GM12878 (cell line): ENCODE measurements at regions not wholly inside any gene's neighbourhood (a gene's known extent, or its start where the extent isn't known, plus 50 kb on each side); places are given as distances from the start of the nearest gene placed in this dataset.

Experiments
- CTCF ChIP-seq, 3 experiments: IDR thresholded peaks in 2 of 3; conservative IDR thresholded peaks in 1 of 3; 2 replicates each; pipeline ENCODE4 v1.5.1; 2011; ENCODE audit warnings: low read depth in 3 of 3, low read length in 3 of 3, mild to moderate bottlenecking in 3 of 3, control low read depth in 2 of 3, moderate library complexity in 2 of 3, inconsistent platforms in 1 of 3, mixed read lengths in 1 of 3; ENCODE audit not compliant: control insufficient read depth in 2 of 3, insufficient read depth in 1 of 3; ENCODE audit errors: extremely low read depth in 1 of 3
- E2F8 ChIP-seq: fragments of 450-650 bp; IDR thresholded peaks from 2 replicates; pipeline ENCODE4 v1.6.1; 2018; ENCODE audit warnings: mild to moderate bottlenecking, low read depth, moderate library complexity; ENCODE audit not compliant: partially characterized antibody
- HDAC2 ChIP-seq: fragments of 200-600 bp; sonication (generic); IDR thresholded peaks from 2 replicates; pipeline ENCODE4 v1.6.1; 2017
- MYB ChIP-seq: fragments of 150-350 bp; IDR thresholded peaks from 2 replicates; pipeline ENCODE4 v1.6.1; 2014; ENCODE audit warnings: mild to moderate bottlenecking, low read depth, low read length, borderline replicate concordance
- SMAD1 ChIP-seq: fragments of 450-650 bp; IDR thresholded peaks from 2 replicates; pipeline ENCODE4 v1.6.1; 2018; ENCODE audit warnings: mild to moderate bottlenecking, low read depth; ENCODE audit not compliant: partially characterized antibody
- STAT1 ChIP-seq: fragments of 450-650 bp; conservative IDR thresholded peaks from 2 replicates; pipeline ENCODE4 v1.6.1; 2014; ENCODE audit warnings: antibody characterized with exemption, mild to moderate bottlenecking
- ZBTB4 ChIP-seq: fragments of 450-650 bp; formaldehyde crosslinking; IDR thresholded peaks from 2 replicates; pipeline ENCODE4 v1.4.0; 2022; ENCODE audit warnings: mild to moderate bottlenecking, moderate library complexity
- ZNF207 ChIP-seq: fragments of 450-650 bp; IDR thresholded peaks from 2 replicates; pipeline ENCODE4 v1.6.1; 2014; ENCODE audit warnings: antibody characterized with exemption, mild to moderate bottlenecking, borderline replicate concordance
- TF ChIP-seq, protein P1 (sequence below): fragments of 450-650 bp; IDR thresholded peaks from 2 replicates; pipeline ENCODE4 v1.6.1; 2014; ENCODE audit warnings: mild to moderate bottlenecking

DNA sequence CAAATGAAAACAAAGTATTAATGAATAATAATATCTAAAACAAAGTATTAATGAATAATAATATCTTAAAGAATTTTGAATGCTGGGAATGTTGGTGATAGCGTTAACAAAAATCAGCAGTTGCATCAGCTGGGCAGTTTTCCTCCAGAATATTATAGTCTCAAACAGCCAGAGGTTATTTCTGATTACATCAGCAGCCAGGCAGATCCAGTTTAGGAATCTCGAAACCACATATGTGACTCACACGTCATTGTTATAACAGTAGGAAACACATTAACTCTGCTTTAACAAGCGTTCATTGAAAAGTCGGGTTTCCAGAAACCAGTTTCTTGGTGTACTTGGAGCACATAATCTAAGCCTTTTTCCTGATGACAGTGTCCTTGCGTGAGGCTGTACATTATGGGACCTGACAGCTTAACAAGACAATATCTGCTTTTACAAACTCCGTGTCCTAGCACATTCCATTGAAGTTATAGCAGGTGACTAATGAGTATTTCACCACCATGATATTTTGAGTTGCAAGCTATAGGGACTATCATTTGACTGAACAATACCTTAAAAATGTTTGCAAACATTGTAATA, 559.5 kb upstream of the KLF4 start (continued):
- TF ChIP-seq E2F8 = no peak
- no peak for TF ChIP-seq ZBTB4 (CRISPR knock-in tag)
- TF ChIP-seq STAT1 = no peak
- TF ChIP-seq ZNF207 = no peak
- TF ChIP-seq SMAD1 = no peak
- TF ChIP-seq CTCF (IDR thresholded peaks at IDR 0.05 in 2 of 3, conservative IDR thresholded peaks at IDR 0.05 in 1 of 3; ENCODE audit: control insufficient read depth in 2 of 3, extremely low read depth in 1 of 3, insufficient read depth in 1 of 3, low read depth in 3 of 3, low read length in 3 of 3) = no peak
- TF ChIP-seq MYB = no peak
- no peak for TF ChIP-seq HDAC2
- TF ChIP-seq, protein P1, sequence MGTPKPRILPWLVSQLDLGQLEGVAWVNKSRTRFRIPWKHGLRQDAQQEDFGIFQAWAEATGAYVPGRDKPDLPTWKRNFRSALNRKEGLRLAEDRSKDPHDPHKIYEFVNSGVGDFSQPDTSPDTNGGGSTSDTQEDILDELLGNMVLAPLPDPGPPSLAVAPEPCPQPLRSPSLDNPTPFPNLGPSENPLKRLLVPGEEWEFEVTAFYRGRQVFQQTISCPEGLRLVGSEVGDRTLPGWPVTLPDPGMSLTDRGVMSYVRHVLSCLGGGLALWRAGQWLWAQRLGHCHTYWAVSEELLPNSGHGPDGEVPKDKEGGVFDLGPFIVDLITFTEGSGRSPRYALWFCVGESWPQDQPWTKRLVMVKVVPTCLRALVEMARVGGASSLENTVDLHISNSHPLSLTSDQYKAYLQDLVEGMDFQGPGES = no peak
- TF ChIP-seq, all 136 proteins: peak for 0
